Endodermal cell (in vitro differentiated cells): ENCODE measurements at regions not wholly inside any gene's neighbourhood (a gene's known extent, or its start where the extent isn't known, plus 50 kb on each side); places are given as distances from the start of the nearest gene placed in this dataset.

Source experiments
- DNase-seq: peaks from one replicate; pipeline ENCODE4 v3.0.0-alpha.2; 2017
- H3K27ac ChIP-seq: 2 replicates; pipeline ENCODE4 v1.5.1; 2013; ENCODE audit warnings: mild to moderate bottlenecking, low read depth, low read length, moderate library complexity
- H3K27me3 ChIP-seq: 2 replicates; pipeline ENCODE4 v1.6.1; 2013; ENCODE audit warnings: mild to moderate bottlenecking, low read length, moderate library complexity; ENCODE audit not compliant: insufficient read depth, control insufficient read depth, poor library complexity, severe bottlenecking
- H3K36me3 ChIP-seq: 2 replicates; pipeline ENCODE4 v1.7.0; 2013; ENCODE audit warnings: mild to moderate bottlenecking, low read length, moderate library complexity; ENCODE audit not compliant: control insufficient read depth, insufficient read depth
- H3K4me1 ChIP-seq: one replicate; pipeline ENCODE4 v1.7.0; 2013; ENCODE audit warnings: low read length; ENCODE audit not compliant: control insufficient read depth, insufficient read depth
- H3K4me3 ChIP-seq: 2 replicates; pipeline ENCODE4 v1.5.1; 2013; ENCODE audit warnings: mild to moderate bottlenecking, low read length, moderate library complexity
- H3K9ac ChIP-seq: 2 replicates; pipeline ENCODE4 v1.6.1; 2013; ENCODE audit warnings: mild to moderate bottlenecking, low read length, moderate library complexity; ENCODE audit not compliant: poor library complexity, severe bottlenecking; ENCODE audit errors: extremely low read depth
- H3K9me3 ChIP-seq: 2 replicates; pipeline ENCODE4 v1.6.1; 2013; ENCODE audit warnings: mild to moderate bottlenecking, low read length, moderate library complexity; ENCODE audit not compliant: control insufficient read depth
- H3K27ac Mint-ChIP-seq: 2 replicates; pipeline ENCODE4 v1.8.0; 2020; ENCODE audit warnings: mixed read lengths
- H3K27me3 Mint-ChIP-seq: 2 replicates; pipeline ENCODE4 v1.8.0; 2021; ENCODE audit warnings: mild to moderate bottlenecking, mixed read lengths; ENCODE audit not compliant: insufficient read depth
- H3K36me3 Mint-ChIP-seq: 2 replicates; pipeline ENCODE4 v1.8.0; 2020; ENCODE audit warnings: low read depth, mixed read lengths
- H3K4me1 Mint-ChIP-seq: 2 replicates; pipeline ENCODE4 v1.8.0; 2020; ENCODE audit warnings: mixed read lengths
- H3K4me3 Mint-ChIP-seq: 2 replicates; pipeline ENCODE4 v1.8.0; 2020; ENCODE audit warnings: mild to moderate bottlenecking, moderate library complexity, mixed read lengths
- H3K9me3 Mint-ChIP-seq: 2 replicates; pipeline ENCODE4 v1.8.0; 2020; ENCODE audit warnings: mild to moderate bottlenecking, mixed read lengths
- WGBS, 2 experiments: methylation state at CpG; one replicate each; pipeline versions ENCODE4 v1.1.5 to v1.1.7; 2013; ENCODE audit warnings: missing lambda C conversion rate in 2 of 2, mixed read lengths in 1 of 2; ENCODE audit not compliant: insufficient coverage in 1 of 2, insufficient read length in 1 of 2; 5-methylcytosine and 5-hydroxymethylcytosine counted together
- TF ChIP-seq, protein P1 (sequence below): fragments of 200-600 bp; sonication (generic); conservative IDR thresholded peaks from 2 replicates; pipeline ENCODE4 v1.5.0; 2021; ENCODE audit warnings: antibody characterized with exemption, mild to moderate bottlenecking

DNA sequence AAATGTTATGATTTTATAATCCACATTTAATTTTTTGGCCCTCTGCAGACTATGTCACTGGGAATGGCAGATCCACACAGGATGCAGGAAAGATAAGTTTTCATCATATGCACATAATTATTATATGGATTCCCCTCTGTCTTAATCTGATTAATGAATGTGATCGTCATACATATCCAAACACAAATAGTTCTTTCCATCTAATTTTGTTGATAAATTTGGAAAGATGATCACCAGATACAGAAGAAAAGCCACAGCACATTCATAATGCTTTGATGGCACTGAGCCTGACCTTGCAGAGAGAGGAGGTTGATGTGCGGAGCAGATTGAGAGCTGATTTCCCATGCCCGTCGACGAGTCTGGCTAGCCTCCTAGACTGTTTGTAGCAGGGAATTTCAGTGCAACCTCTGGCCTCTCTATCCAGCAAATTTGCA is 471.5 kb downstream of the EPM2A start:
- WGBS, 2 experiments = 63 to 90% methylated on average over 4 to 5 of the region's 5 CpGs
- Histone ChIP-seq H3K36me3 (no peaks in the 10 kb centered on the region), H3K27me3 (no peaks in the 10 kb centered on the region), H3K9ac (no peak overlapping the region), H3K4me3 (no peak overlapping the region), H3K4me1 (peaks cover 5% of the 10 kb centered on the region), H3K9me3 (no peaks in the 10 kb centered on the region), H3K27ac (no peak overlapping the region)
- TF ChIP-seq, protein P1, sequence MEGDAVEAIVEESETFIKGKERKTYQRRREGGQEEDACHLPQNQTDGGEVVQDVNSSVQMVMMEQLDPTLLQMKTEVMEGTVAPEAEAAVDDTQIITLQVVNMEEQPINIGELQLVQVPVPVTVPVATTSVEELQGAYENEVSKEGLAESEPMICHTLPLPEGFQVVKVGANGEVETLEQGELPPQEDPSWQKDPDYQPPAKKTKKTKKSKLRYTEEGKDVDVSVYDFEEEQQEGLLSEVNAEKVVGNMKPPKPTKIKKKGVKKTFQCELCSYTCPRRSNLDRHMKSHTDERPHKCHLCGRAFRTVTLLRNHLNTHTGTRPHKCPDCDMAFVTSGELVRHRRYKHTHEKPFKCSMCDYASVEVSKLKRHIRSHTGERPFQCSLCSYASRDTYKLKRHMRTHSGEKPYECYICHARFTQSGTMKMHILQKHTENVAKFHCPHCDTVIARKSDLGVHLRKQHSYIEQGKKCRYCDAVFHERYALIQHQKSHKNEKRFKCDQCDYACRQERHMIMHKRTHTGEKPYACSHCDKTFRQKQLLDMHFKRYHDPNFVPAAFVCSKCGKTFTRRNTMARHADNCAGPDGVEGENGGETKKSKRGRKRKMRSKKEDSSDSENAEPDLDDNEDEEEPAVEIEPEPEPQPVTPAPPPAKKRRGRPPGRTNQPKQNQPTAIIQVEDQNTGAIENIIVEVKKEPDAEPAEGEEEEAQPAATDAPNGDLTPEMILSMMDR = no peak
- Mint-ChIP-seq H3K9me3 (no peaks in the 10 kb centered on the region), H3K27ac (no peak overlapping the region), H3K4me3 (no peak overlapping the region), H3K36me3 (no peaks in the 10 kb centered on the region), H3K27me3 (no peaks in the 10 kb centered on the region), H3K4me1 (peaks cover 22% of the 10 kb centered on the region)
- DNase-seq = no peak

DNA sequence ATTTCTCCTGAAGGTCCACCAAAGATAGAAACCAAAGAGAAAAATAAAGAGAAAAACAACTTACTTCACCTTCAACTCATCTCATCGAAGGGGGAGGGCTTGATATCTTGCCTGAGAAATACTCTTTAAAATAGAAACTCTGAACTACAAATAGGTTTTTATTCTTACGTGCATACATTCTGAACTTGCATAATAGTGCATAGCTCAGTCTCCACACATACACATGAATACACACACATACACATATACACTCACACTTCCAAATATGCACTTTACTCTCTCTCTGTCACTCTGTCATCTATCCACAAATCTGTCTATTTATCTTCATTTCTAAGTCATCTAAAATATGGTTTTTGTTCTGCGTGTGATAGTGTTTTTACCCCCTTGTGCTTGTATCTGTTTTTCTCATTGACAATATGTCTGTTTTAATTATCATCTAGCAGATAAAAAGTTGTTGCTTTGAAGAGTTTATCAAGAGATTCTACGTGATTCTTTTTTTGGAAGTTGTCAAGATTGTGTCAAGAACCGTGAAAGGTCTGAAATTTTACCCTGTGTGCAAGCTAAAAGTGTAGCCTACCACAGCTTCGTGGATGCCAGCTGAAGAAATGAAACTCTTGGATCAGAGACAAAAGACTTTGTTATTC is 468.8 kb downstream of the EPM2A start:
- Histone ChIP-seq H3K4me3 (peak overlapping the region; percentile 6), H3K4me1 (peaks cover 5% of the 10 kb centered on the region), H3K9ac (no peak overlapping the region), H3K9me3 (no peaks in the 10 kb centered on the region), H3K27me3 (no peaks in the 10 kb centered on the region), H3K27ac (no peak overlapping the region), H3K36me3 (no peaks in the 10 kb centered on the region)
- H3K9me3 Mint-ChIP-seq = no peaks in the 10 kb centered on the region
- H3K4me3 Mint-ChIP-seq = no peak overlapping the region
- H3K36me3 Mint-ChIP-seq = no peaks in the 10 kb centered on the region
- WGBS, 2 experiments = 87 to 97% methylated on average over 6 of the region's 6 CpGs
- no peak overlapping the region for H3K27ac Mint-ChIP-seq
- DNase-seq = no peak
- H3K4me1 Mint-ChIP-seq = peaks cover 22% of the 10 kb centered on the region
- H3K27me3 Mint-ChIP-seq = no peaks in the 10 kb centered on the region
- TF ChIP-seq, protein P1 = no peak

DNA sequence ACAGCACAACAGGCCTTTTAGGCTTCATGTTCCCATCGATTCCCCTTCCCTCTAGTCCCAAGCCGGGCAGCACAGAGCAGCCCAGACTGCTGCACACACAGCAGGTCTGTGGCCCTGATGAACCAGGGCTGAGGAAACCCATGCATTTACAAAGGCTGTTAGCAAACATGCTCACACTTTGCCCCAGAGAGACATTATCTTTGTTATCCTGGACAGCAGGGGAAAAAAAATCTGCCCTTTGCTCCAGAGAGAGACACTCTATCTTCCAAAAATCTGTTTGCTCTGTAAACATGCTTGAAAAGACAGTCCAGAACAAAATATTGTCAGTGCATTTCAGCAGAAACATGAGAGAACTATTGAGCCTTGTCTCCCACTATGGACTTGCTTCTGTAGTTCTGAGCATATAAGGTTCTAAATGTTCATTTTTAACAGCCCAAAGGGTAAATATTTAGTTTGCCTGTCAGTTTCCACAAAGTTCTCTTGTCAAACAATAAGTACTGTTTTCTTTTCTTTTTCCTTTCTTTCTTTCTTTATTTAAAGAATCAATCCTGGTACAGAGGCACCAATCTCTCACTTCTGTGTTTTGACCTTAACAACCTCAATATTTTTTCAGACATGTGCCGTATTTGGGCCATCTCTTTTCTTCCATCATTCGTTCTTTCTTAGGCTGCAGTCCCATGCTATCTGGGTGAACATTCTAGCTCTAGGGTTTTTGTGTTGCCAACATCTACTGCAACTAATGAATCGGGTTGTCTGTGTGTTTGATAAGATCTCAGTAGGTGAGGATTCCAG is 468.0 kb downstream of the EPM2A start:
- Mint-ChIP-seq H3K36me3 (no peaks in the 10 kb centered on the region), H3K27me3 (no peaks in the 10 kb centered on the region), H3K27ac (no peak overlapping the region), H3K4me3 (no peak overlapping the region), H3K4me1 (peaks cover 22% of the 10 kb centered on the region), H3K9me3 (no peaks in the 10 kb centered on the region)
- H3K9ac ChIP-seq = no peak overlapping the region
- H3K36me3 ChIP-seq = no peaks in the 10 kb centered on the region
- no peaks in the 10 kb centered on the region for H3K9me3 ChIP-seq
- peaks cover 5% of the 10 kb centered on the region for H3K4me1 ChIP-seq
- peak overlapping the region; percentile 6 for H3K4me3 ChIP-seq
- no peak overlapping the region for H3K27ac ChIP-seq
- WGBS, 2 experiments = 92% methylated on average over 5 of the region's 5 CpGs; no CpG with 5 or more reads in 1 of the 2 experiments
- no peak for DNase-seq
- no peaks in the 10 kb centered on the region for H3K27me3 ChIP-seq
- TF ChIP-seq, protein P1 = no peak
